GM18907 (cell line): ENCODE measurements at regions not wholly inside any gene's neighbourhood (a gene's known extent, or its start where the extent isn't known, plus 50 kb on each side); places are given as distances from the start of the nearest gene placed in this dataset.
"Not testable (repeated sequence)": the region's sequence is repeated elsewhere in the genome, so short reads cannot be mapped to it uniquely, and the experiment has no call there.

ENCODE experiments used
- ATAC-seq: cut with Tn5 transposase; IDR thresholded peaks from one replicate; pipeline ENCODE4 v1.9.1; 2021; ENCODE audit warnings: mild to moderate bottlenecking, moderate library complexity; ENCODE audit not compliant: unreplicated experiment

DNA sequence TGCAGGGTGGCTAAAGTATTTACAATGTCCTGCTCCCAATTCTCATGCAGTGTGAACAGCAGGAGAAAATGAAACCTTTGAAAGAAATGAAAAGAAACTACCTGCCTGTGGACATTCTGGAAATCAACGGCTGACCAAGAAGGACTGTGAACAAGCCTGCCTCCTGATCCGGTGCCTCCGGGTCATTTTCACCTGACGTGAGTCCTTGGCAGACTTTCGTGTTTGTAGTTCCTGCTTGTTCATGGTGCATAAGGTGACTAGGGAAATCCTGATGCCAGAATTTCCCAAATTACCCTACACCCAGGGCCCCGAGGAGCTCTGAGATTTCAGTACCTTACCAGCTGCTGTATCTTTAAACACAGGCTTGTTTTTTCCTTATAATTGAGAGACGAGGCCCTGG, 317.5 kb downstream of the TLE1 start:
- no peak for ATAC-seq

DNA sequence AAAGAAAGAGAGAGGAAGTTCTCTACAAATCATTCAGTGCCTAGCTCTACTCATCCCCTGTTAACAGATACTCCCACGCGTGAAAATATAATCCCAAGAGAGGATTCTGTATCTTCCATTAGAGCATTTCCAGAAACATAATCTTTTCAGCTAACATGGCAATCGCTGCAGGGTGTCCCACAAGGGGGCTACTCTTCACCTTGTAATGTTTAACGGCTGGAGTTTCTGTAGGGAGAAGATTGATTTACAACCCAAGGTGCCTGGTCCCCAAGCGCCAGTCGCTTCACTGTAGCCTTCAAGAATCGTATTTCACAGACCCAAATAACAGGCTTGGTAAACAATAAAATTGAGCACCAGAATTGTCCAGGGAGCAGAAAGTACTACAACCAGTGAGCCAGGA, 318.7 kb downstream of the TLE1 start:
- no peak for ATAC-seq

DNA sequence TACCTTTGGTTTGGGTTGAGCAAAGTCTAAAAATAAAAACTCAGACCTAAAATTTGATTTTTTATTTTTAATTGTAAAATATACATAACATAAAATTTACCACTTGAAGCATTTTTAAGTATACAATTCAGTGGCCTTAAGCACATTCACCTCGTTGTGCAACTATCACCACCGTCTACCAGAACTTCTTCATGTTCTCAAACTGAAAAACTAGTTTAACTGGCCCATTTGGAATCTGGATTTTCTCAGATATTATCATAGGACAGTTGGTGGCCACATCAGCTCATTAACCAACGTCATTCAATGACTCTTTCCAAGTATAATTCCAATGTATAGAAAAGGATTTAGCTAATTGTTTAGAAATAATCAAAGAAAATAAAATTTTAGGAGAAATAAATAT, 319.3 kb downstream of the TLE1 start:
- ATAC-seq = no peak

DNA sequence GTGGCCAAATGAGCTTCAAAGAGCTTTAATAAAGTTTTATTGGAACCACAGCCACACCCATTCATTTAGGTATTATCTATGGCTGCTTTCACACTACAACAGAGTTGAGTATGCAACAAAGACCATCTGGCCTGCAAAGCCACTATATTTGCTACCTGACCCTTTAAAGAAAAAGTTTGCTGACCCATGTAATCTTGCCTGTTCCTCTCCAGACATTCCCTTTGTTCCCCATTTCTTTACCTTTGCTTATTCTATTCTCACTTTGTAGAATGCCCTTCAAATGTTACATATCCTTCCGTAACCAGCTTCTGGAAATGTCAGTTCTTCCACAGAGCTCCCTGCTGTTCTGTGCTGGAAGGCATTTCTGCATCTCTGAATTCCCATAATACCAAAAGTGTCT, 320.2 kb downstream of the TLE1 start:
- ATAC-seq = no peak

DNA sequence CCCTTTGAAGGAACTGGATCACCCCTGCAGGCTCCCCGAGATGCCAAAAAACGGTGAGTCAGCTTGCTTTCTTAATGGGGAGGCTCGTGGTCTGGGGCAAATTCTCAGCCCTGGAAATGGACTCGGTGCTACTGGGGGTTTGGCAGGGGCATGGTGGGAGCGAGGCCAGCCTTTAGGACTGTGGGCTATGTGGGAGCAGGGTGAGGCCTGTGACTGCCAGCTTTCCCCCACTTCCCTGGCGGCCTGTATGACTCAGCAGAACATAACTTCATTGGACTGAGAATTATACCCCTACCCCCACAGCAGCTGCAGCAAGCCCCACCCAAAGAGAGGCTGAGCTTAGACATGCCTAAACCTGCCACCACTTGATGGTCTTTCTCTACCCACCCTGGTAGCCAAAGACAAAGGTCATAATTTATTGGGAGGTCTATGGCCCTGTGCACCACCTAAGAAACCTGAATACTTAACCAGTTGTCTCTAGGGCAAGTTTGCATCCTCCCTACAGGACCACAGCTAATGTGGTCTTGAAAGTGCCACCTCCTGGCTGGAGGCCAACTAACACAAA, 325.3 kb downstream of the TLE1 start:
- no peak for ATAC-seq

DNA sequence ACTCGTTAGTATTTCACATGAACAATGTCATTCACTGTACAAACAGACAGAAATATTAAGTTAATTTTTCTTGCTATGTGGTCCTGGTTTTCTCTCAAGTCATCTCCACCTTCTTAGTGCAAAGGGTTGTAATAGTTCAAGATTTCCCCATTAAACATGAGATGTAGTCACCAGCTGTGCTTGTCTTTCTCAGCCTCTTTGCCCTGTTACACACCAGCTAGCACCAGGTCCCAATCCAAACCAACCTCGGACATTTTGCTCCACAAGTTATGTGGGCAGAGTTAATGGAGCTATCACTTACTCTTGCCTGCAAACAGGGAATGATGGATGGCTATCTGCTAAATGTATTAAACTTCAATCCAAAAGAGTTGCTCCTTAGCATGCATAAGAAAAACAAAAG, 328.1 kb downstream of the TLE1 start:
- no peak for ATAC-seq

DNA sequence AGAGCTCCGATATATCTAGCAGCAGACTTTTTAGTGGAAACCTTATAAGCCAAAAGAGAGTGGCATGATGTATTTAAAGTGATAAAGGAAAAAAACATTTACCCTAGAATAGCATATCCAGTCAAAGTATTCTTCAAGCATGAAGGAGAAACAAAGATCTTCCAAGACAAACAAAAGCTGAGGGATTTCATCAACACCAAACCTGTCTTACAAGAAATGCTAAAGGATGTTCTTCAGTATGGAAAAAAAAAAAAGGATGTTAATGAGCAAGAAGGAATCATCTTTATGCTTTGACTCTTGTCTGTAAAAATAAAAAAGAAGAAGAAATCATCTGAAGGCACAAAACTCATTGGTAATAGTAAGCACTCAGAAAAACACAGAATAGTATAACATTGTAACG, 338.2 kb downstream of the TLE1 start:
- no peak for ATAC-seq

DNA sequence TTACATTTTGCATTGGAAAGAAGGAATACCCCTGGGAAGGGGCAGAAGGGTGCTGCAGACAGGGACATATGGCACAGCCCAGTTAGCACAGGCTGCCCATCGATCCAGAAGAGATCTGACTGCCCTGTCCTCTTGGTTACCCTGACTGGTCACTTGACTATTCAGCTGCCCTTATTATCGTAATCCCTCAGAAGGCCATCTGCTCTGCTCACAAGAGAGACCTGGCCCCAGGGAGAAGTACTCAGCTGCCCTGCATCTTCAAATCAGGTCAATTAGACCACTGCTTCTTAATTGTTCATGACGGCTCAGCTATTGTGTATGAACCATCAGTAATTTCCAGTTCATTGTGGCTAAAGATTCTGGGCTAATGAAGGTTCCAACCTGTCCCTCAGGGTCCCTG, 345.0 kb downstream of the TLE1 start:
- ATAC-seq = no peak

DNA sequence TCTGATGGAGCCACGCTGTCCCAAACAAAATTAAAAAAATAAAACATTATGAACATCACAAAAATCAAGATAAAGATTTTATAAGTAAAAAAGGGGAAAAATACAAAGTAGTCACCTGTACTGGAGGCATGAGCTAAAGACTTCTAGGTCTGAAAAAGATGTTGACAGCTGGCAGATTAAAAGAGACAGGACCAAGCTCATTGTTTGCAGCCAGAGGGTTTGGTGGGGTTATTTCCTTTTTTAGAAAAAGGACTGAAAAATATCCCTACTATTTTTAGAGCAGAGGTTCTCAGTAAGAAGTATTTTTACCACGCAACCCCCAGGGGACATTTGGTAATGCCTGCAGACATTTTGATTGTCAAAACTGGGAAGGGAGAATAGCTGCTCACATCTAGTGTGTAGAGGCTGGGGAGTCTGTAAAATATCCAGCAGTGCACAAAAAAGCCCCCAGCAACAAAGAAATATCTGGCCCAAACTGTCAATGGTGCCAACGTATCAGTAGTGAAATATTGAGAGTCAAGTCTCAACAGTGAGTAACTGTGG, 353.4 kb downstream of the TLE1 start:
- ATAC-seq = no peak

DNA sequence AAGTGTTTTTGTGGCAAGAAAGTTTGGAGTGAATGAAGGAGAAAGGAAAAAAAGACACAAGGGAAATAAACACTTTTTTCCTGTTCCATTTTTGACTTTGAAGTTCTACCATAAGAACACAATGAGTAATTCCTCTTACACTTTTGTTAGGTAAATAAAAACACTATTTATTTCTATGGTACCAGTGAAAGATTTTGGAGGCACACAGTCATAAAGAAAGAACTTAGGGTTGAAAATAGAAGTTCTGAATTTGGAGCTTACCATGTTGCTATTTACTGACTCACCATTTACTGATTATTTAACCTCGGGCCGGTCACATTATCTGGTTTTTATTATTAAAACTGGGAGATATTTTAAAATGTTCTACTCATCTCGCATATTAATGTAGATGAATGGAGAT, 367.8 kb downstream of the TLE1 start:
- ATAC-seq = no peak

DNA sequence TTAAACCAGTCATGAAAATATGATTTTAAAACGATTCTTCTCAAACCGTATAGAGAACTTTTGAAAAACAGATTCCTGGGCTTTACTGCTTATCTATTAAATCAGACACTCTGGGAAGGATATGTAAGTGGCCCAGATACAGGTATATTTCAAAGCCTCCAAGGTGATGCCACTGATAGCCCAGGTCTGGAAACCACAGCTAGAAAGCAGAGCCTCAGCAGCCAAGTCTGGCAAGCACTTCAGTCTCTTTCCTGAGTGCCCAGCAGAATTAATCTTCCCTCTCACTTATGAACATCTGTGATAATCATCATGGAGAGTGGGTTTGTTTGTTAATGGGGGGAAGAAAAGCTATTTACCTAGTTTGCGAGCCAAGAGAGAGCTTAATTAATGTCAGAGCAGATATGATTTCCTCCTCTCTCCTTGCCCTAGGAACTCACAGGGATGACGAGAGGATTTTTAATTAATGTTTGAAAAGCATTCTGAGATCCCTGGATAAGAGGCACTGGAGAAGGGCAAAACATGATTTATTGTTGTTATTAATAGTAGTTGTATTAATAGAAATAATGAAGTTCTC, 368.4 kb downstream of the TLE1 start:
- ATAC-seq = no peak

DNA sequence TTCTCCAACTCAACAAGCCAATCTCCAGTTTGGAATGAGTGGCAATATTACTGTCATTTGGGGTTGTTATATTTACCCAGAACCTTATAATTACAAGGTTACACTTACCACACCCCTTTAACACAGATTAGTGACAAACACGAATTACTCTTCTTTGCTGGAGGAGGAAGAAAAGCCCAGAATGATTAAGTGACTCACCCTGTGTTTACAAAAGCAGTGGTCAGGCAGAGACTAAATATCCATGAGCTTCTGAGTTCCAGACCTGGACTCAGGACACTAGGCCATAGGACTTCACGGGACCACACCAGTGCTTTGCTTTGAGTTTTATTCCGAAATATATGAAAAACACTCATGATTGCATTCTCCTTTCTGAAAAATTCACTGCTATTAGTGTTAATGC, 370.8 kb downstream of the TLE1 start:
- no peak for ATAC-seq

DNA sequence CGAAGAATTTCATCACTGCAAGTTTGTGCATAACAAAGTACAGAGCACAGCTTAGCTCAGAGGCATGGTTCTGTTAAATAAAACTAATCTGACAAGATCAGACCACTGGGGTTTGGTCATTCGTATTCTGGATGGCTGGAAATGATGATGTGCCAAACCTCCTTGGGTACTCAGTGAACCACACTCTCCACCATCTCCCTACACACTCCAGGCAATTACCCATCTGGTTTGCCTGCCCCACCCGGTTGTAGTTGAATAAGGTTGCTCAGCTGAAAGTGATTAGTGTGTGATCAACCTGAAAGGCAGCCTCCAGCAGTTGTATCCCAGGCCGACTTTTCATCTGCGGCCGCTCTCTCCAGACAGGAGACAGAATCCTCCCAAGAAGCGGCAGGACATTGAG, 371.4 kb downstream of the TLE1 start:
- no peak for ATAC-seq

DNA sequence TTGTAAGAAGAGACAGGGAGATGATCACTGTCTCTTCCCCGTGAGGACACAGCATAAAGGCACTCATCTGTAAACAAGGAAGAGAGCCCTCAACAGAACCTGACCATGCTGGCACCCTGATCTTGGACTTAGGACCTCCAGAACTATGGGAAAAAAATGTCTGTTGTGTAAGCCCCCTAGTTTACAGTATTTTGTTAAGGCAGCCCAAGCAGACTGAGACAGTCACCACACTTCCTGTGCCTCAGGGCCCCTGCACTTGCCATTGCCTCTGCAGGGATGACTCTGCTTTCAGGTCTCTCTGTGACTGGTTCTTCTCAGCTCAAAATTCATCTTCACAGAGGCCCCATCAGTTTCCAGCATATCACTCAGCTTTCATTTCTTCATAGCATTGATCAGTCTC, 372.1 kb downstream of the TLE1 start:
- no peak for ATAC-seq

DNA sequence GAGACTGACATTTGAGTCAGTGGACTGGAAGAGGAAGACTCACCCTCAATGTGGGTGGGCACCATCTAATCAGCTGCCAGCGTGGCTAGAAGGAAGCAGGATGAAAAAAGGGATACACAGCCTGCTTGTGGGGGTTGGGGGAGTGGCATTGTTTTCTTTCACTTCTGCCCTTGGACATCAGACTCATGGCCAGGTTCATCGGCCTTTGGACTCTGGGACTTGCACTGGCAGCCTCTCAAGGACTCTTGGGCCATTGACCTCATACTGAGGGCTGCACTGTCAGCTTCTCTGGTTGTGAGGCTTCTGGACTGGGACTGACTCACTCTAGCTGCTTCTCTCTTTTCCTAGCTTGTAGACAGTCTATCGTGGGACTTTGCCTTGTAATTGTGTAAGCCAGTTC, 374.9 kb downstream of the TLE1 start:
- no peak for ATAC-seq

DNA sequence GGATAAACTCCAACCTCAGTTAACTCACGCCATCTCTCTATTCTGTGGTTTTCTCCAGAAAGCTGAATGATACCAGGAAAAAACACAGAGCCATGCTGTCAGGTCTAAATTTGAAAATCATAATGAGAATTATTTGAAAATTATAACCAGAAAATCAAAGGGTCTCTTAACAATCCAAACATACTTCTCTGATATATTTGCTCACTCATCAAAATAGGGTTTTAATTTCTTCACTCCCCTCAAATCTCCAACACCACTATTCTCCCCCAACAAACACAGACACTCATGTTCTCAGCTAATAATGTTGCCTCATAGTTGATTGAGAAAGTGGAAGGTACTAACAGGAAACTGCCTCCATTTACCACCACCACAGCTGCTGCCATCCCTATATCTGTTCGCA, 375.5 kb downstream of the TLE1 start:
- ATAC-seq = no peak

DNA sequence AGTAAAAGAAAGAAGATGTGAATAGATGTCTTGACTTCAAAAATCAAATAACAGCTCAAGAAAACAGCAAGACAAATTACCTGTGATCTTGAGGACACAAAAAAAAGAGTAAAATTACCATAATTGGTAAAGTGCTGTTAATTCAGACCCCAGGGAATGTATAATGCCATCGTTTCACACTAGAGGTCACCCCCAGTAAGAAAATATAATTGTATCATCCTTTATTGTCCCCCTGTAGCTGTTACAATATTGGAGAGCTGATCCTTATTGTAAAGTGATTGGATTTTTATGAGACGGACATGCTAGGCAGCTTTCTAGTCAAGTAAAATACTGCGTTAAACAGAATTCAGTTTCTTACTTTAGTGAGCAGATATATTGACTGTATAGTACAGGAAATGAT, 377.0 kb downstream of the TLE1 start:
- no peak for ATAC-seq

DNA sequence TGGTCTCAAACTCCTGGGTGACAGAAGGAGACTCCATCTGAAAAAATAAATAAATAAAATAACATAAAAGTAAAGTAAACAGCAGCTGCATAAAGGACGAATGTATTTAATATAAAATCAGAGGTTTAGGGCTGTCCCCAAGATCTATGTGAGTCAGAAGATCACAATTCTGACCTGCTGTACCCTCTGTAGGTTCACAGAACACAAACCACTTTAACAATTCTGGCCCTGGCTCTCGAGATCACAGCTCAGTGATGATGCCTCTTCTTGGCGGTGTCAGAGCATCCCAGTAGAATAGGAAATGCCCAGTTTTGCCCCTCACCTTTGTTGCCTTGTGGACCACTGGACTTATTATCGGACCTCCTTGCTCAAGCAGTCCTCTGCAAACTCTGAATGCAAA, 380.9 kb downstream of the TLE1 start:
- no peak for ATAC-seq

DNA sequence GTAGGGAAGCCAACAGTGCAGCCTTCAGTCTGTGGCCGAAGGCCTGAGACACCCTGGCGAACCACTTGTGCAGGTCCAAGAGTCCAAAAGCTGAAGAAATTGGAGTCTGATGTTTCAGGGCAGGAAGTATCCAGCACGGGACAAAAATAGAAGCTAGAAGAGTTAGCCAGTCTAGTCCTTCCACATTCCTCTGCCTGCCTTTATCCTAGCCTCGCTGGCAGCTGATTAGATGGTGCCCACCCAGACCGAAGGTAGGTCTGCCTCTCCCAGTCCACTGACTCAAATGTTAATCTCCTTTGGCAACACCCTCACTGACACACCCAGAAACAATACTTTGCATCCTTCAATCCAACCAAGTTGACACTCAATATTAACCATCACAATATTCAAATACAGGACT, 381.6 kb downstream of the TLE1 start:
- ATAC-seq = not testable (repeated sequence)

DNA sequence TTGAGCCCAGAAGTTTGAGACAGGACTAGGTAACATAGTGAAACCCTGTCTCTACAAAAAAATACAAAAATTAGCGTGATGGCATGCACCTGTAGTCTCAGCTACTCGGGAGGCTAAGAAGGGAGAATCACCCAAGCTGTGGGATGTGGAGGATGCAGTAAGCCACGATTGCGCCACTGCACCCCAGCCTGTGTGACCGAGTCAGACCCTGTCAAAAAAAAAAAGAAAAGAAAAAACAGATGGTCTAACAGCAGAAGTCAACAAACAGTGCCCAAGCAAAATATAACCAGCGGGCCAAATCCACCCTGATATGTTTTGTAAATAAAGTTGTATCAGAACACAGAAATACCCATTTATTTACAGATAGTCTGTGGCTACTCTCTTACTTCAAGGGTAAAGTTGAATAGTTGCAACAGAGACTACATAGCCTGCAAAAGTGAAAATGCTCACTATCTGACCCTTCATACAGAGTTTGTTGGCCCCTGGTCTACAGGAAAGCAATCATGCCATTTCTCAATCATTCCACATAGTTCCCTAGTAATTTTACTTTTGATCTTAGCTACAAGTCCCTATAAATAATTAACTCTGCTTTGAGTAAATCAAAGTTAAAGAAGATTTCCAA, 383.7 kb downstream of the TLE1 start:
- no peak for ATAC-seq

DNA sequence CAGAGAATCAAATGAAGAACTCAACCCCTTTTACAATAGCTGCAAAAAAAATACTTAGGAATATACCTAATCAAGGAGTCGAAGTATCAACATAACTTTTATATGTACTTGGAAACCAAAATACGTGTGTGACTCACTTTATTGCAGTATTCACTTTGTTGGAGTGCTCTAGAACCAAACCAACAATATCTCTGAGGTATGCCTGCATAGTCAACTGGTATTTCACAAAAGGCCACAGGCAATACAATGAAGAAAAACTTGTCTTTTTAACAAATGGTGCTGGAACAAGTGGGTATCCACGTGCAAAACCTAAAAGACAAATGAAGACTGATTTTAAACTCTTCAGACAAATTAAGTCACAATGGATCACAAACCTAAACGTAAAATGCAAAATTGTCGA, 385.7 kb downstream of the TLE1 start:
- ATAC-seq = no peak

DNA sequence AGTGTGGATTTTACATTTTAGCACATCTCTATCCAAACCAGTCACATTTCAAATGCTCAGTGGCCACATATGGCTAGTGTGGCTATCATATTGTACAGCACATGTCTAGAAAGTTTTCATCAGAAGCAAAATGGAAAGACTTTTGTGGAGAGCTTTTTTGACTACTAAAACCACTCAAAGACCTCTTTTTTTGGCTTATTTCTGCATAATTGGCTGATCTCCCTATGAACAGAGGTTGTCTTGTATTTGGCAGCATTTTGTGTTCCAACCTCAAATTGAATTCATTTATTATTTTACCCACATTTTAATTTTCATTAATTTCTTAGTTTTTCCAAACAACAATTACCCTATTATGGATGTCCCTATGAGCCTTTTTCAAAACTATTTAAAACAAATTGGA, 395.7 kb downstream of the TLE1 start:
- no peak for ATAC-seq
